ENCODE measurements at regions not wholly inside any gene's neighbourhood (a gene's known extent, or its start where the extent isn't known, plus 50 kb on each side); places are given as distances from the start of the nearest gene placed in this dataset.

- Mint-ChIP-seq H3K27me3 (ENCODE audit: low read depth) (no peaks in the 10 kb centered on the region), H3K27ac (ENCODE audit: unreplicated experiment) (no peak overlapping the region)
- DNase-seq (ENCODE audit: low spot score) = no peak
Observed at GRCh38 chr7:20275637-20276036, 55.1 kb upstream of the ITGB8 start.

GRCh38 chr7:20276705-20277472 lies 53.8 kb upstream of the ITGB8 start:
- Mint-ChIP-seq H3K4me3 (ENCODE audit: unreplicated experiment) (no peak overlapping the region), H3K27ac (ENCODE audit: unreplicated experiment) (no peak overlapping the region), H3K36me3 (ENCODE audit: low read depth) (no peaks in the 10 kb centered on the region), H3K9me3 (ENCODE audit: low read depth) (peaks cover 3% of the 10 kb centered on the region), H3K4me1 (ENCODE audit: low read depth) (peaks cover 13% of the 10 kb centered on the region), H3K27me3 (ENCODE audit: low read depth) (no peaks in the 10 kb centered on the region)
- TF ChIP-seq CTCF (IDR thresholded peaks at IDR 0.05) = no peak
- DNase-seq (ENCODE audit: low spot score) = no peak

More at GRCh38 chr7:20275637-20276036, 55.1 kb upstream of the ITGB8 start:
- no peaks in the 10 kb centered on the region for H3K36me3 Mint-ChIP-seq (ENCODE audit: low read depth)
- H3K4me1 Mint-ChIP-seq (ENCODE audit: low read depth) = peaks cover 6% of the 10 kb centered on the region
- H3K4me3 Mint-ChIP-seq (ENCODE audit: unreplicated experiment) = no peak overlapping the region
- no peak for TF ChIP-seq CTCF (IDR thresholded peaks at IDR 0.05)
- H3K9me3 Mint-ChIP-seq (ENCODE audit: low read depth) = peaks cover 3% of the 10 kb centered on the region

GRCh38 chr7:20279979-20280378 lies 50.7 kb upstream of the ITGB8 start:
- H3K4me3 Mint-ChIP-seq (ENCODE audit: unreplicated experiment) = no peak overlapping the region
- peaks cover 3% of the 10 kb centered on the region for H3K9me3 Mint-ChIP-seq (ENCODE audit: low read depth)
- TF ChIP-seq CTCF (IDR thresholded peaks at IDR 0.05) = no peak
- peaks cover 13% of the 10 kb centered on the region for H3K4me1 Mint-ChIP-seq (ENCODE audit: low read depth)
- no peak for DNase-seq (ENCODE audit: low spot score)
- no peaks in the 10 kb centered on the region for H3K27me3 Mint-ChIP-seq (ENCODE audit: low read depth)
- no peaks in the 10 kb centered on the region for H3K36me3 Mint-ChIP-seq (ENCODE audit: low read depth)
- no peak overlapping the region for H3K27ac Mint-ChIP-seq (ENCODE audit: unreplicated experiment)

DNA sequence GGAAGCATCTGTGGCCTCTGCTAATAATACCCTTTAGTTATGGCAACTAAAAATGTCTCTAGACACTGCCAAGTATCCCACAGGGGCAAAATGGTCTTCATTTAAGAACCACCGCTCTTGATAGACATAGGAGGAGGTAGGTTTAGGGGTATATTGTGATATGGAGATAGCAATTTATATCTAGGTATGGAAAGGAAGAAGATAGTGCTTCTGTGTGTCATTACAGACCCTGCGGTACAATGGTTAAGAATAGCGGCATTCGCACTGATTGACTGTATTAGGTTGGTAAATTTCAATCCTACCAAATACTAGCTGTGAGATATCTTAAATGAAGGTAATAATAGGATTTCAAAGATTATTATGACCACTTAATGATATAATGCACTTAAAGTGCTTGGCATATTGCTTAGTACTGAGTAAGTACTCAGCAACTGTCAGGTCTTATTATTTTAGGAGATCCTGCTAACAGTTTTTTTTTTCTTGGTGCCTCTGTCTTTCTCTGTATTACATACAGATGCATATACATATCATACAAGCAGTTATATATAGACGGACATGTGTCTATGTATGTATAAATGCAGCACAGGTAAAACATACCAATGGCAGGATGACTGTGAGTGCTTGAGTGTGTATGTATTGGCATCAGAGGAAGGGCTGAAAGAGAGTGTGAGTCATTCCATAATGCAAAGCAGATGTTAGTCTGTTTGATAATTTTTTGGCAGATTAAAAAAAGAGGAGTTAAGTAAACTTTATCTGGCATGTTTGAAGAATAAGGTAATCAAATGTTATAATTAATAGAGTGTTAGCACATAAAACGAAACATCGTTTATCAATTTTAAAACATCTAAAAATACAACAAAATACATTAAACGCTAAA lies 50.0 kb upstream of the ITGB8 start:
- Mint-ChIP-seq H3K4me3 (ENCODE audit: unreplicated experiment) (no peak overlapping the region), H3K9me3 (ENCODE audit: low read depth) (peaks cover 3% of the 10 kb centered on the region), H3K4me1 (ENCODE audit: low read depth) (peaks cover 13% of the 10 kb centered on the region), H3K27me3 (ENCODE audit: low read depth) (no peaks in the 10 kb centered on the region), H3K36me3 (ENCODE audit: low read depth) (no peaks in the 10 kb centered on the region), H3K27ac (ENCODE audit: unreplicated experiment) (no peak overlapping the region)
- no peak for DNase-seq (ENCODE audit: low spot score)
- no peak for TF ChIP-seq CTCF (IDR thresholded peaks at IDR 0.05)
